HEK293 (cell line): ENCODE measurements at regions not wholly inside any gene's neighbourhood (a gene's known extent, or its start where the extent isn't known, plus 50 kb on each side); places are given as distances from the start of the nearest gene placed in this dataset.

ENCODE experiments used
- CTCF ChIA-PET: fragments of 350-600 bp; formaldehyde crosslinking; extraction: SDS; loops from one replicate; lab custom pipeline; 2021; ENCODE audit warnings: antibody characterized with exemption; lab: Yijun Ruan, JAX
- POLR2A ChIA-PET: fragments of 300-600 bp; formaldehyde crosslinking; extraction: SDS; loops from one replicate; lab custom pipeline; 2020; ENCODE audit warnings: antibody characterized with exemption, inconsistent platforms; lab: Yijun Ruan, JAX
- H3K27ac ChIP-seq: fragments of 200-500 bp; sonication (Bioruptor generic); 2 replicates; pipeline ENCODE4 v1.5.1; 2014; ENCODE audit warnings: low read depth, low read length, control low read depth, inconsistent platforms; ENCODE audit errors: extremely low read depth
- H3K36me3 ChIP-seq, 2 experiments: fragments of 200-500 bp in 1 of 2; sonication (Bioruptor generic) in 1 of 2; 1 replicate in 1 of 2; 2 replicates in 1 of 2; pipeline ENCODE4 v1.5.1; 2014 to 2017; ENCODE audit warnings: inconsistent platforms in 2 of 2, low read length in 2 of 2; ENCODE audit not compliant: control insufficient read depth in 2 of 2, insufficient read depth in 1 of 2
- H3K4me1 ChIP-seq: fragments of 200-500 bp; sonication (Bioruptor generic); 2 replicates; pipeline ENCODE4 v1.5.1; 2014; ENCODE audit warnings: mild to moderate bottlenecking, low read length, inconsistent platforms; ENCODE audit not compliant: control insufficient read depth, insufficient read depth
- H3K4me3 ChIP-seq: 2 replicates; pipeline ENCODE4 v1.5.1; 2011; ENCODE audit warnings: low read depth, mild to moderate bottlenecking, control low read depth, low read length, moderate library complexity
- H3K9me3 ChIP-seq: fragments of 200-500 bp; sonication (Bioruptor generic); 2 replicates; pipeline ENCODE4 v1.5.1; 2014; ENCODE audit warnings: low read depth, low read length, inconsistent platforms; ENCODE audit not compliant: control insufficient read depth, insufficient read depth
- CTCF ChIP-seq: fragments of 450-650 bp; formaldehyde crosslinking; IDR thresholded peaks from 2 replicates; pipeline ENCODE4 v1.5.1; 2016; ENCODE audit warnings: missing biosample characterization, missing genetic modification characterization
- GLI2 ChIP-seq: fragments of 450-650 bp; formaldehyde crosslinking; IDR thresholded peaks from 2 replicates; pipeline ENCODE4; 2017; ENCODE audit warnings: missing biosample characterization, missing genetic modification characterization, low read depth, borderline replicate concordance
- IKZF3 ChIP-seq: fragments of 450-650 bp; IDR thresholded peaks from 2 replicates; pipeline ENCODE4 v1.5.0; 2018; ENCODE audit warnings: missing biosample characterization, mild to moderate bottlenecking, missing genetic modification characterization, moderate library complexity
- KLF1 ChIP-seq: fragments of 450-650 bp; formaldehyde crosslinking; IDR thresholded peaks from 2 replicates; pipeline ENCODE4 v1.5.1; 2016; ENCODE audit warnings: missing biosample characterization, missing genetic modification characterization
- MZF1 ChIP-seq: fragments of 450-650 bp; formaldehyde crosslinking; IDR thresholded peaks from 2 replicates; pipeline ENCODE4 v1.5.1; 2017; ENCODE audit warnings: missing biosample characterization, missing genetic modification characterization, borderline replicate concordance
- PRDM1 ChIP-seq: fragments of 450-650 bp; formaldehyde crosslinking; IDR thresholded peaks from 2 replicates; pipeline ENCODE4; 2016; ENCODE audit warnings: missing biosample characterization, missing genetic modification characterization
- RBAK ChIP-seq: fragments of 450-650 bp; formaldehyde crosslinking; IDR thresholded peaks from 2 replicates; pipeline ENCODE4 v1.5.1; 2016; ENCODE audit warnings: missing biosample characterization, missing genetic modification characterization
- SP3 ChIP-seq: fragments of 450-650 bp; formaldehyde crosslinking; IDR thresholded peaks from 2 replicates; pipeline ENCODE4 v1.5.1; 2016; ENCODE audit warnings: missing biosample characterization, missing genetic modification characterization
- ZBTB20 ChIP-seq: fragments of 450-650 bp; formaldehyde crosslinking; IDR thresholded peaks from 2 replicates; pipeline ENCODE4 v1.5.1; 2016; ENCODE audit warnings: missing biosample characterization, missing genetic modification characterization
- ZNF133 ChIP-seq: fragments of 450-650 bp; formaldehyde crosslinking; IDR thresholded peaks from 2 replicates; pipeline ENCODE4 v1.5.1; 2016; ENCODE audit warnings: missing biosample characterization, missing genetic modification characterization
- ZNF146 ChIP-seq: fragments of 450-650 bp; formaldehyde crosslinking; IDR thresholded peaks from 2 replicates; pipeline ENCODE4 v1.5.1; 2016; ENCODE audit warnings: missing biosample characterization, missing genetic modification characterization
- ZNF2 ChIP-seq: fragments of 450-650 bp; formaldehyde crosslinking; IDR thresholded peaks from 2 replicates; pipeline ENCODE4 v1.5.1; 2016; ENCODE audit warnings: missing biosample characterization, missing genetic modification characterization
- ZNF350 ChIP-seq: fragments of 450-650 bp; formaldehyde crosslinking; IDR thresholded peaks from 2 replicates; pipeline ENCODE4 v1.5.0; 2017; ENCODE audit warnings: missing biosample characterization, mild to moderate bottlenecking, missing genetic modification characterization
- ZNF426 ChIP-seq: fragments of 450-650 bp; formaldehyde crosslinking; IDR thresholded peaks from 2 replicates; pipeline ENCODE4 v1.5.1; 2017; ENCODE audit warnings: missing biosample characterization, missing genetic modification characterization, mild to moderate bottlenecking, inconsistent platforms, moderate library complexity
- ZNF521 ChIP-seq: fragments of 450-650 bp; formaldehyde crosslinking; IDR thresholded peaks from 2 replicates; pipeline ENCODE4 v1.5.1; 2017; ENCODE audit warnings: missing biosample characterization, mild to moderate bottlenecking, missing genetic modification characterization
- ZNF707 ChIP-seq: fragments of 450-650 bp; formaldehyde crosslinking; IDR thresholded peaks from 2 replicates; pipeline ENCODE4 v1.5.1; 2016; ENCODE audit warnings: missing biosample characterization, missing genetic modification characterization
- ZNF830 ChIP-seq: fragments of 450-650 bp; IDR thresholded peaks from 2 replicates; pipeline ENCODE4 v1.5.0; 2018; ENCODE audit warnings: missing biosample characterization, missing genetic modification characterization, low read depth, mild to moderate bottlenecking, moderate library complexity
- TF ChIP-seq, protein P1 (sequence below): fragments of 450-650 bp; formaldehyde crosslinking; IDR thresholded peaks from 2 replicates; pipeline ENCODE4 v1.5.1; 2017; ENCODE audit warnings: missing biosample characterization, missing genetic modification characterization
- TF ChIP-seq, protein P2 (sequence below): fragments of 450-650 bp; formaldehyde crosslinking; IDR thresholded peaks from 2 replicates; pipeline ENCODE4 v1.5.1; 2016; ENCODE audit warnings: missing biosample characterization, missing genetic modification characterization, low read depth
- TF ChIP-seq, protein P3 (sequence below): fragments of 450-650 bp; formaldehyde crosslinking; IDR thresholded peaks from 2 replicates; pipeline ENCODE4 v1.5.1; 2017; ENCODE audit warnings: missing biosample characterization, missing genetic modification characterization
- TF ChIP-seq, protein P4 (sequence below): fragments of 450-650 bp; formaldehyde crosslinking; IDR thresholded peaks from 2 replicates; pipeline ENCODE4 v1.5.1; 2016; ENCODE audit warnings: missing biosample characterization, missing genetic modification characterization
- TF ChIP-seq, protein P5 (sequence below): fragments of 450-650 bp; formaldehyde crosslinking; IDR thresholded peaks from 2 replicates; pipeline ENCODE4 v1.5.1; 2017; ENCODE audit warnings: missing biosample characterization, missing genetic modification characterization

DNA sequence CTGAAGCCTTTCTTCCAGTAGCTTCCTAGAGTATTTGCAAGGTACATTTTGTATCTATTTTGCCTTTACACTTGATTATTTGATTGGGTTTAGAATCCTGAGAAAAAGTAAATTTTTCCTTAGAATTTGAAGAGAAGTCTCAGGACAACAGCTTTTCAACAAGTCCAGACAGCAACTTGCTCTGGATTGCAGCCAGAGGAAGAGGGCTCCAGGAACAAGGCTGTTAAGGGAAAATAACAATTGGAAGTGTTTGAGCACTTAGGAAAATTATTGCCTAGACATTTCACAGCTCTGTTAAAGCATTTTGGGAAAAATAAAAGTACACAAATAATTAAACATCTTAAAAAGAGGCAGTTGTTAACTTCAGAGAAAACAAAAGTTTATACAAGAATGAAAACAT lies 58.3 kb upstream of the RAPGEF4 start:
- ChIA-PET CTCF (interaction anchor here (0.6 to 1.2 kb wide), 4 partner anchors 30 to 94 kb away, joined by 3 to 4 read pairs (median 3); no protein-coding TSS in a partner anchor), POLR2A (no interaction called here)
- Histone ChIP-seq H3K4me3 (no peak overlapping the region), H3K4me1 (peaks cover 10% of the 10 kb centered on the region), H3K9me3 (no peaks in the 10 kb centered on the region), H3K36me3 (no peaks in the 10 kb centered on the region), H3K27ac (no peak overlapping the region)
- TF ChIP-seq SP3, result no peak
- TF ChIP-seq RBAK (tag by site-specific recombination), result no peak
- no peak for TF ChIP-seq KLF1 (tag by site-specific recombination)
- TF ChIP-seq PRDM1 (tag by site-specific recombination), result no peak
- TF ChIP-seq ZBTB20 (tag by site-specific recombination), result peak; percentile 65
- TF ChIP-seq, protein P1, sequence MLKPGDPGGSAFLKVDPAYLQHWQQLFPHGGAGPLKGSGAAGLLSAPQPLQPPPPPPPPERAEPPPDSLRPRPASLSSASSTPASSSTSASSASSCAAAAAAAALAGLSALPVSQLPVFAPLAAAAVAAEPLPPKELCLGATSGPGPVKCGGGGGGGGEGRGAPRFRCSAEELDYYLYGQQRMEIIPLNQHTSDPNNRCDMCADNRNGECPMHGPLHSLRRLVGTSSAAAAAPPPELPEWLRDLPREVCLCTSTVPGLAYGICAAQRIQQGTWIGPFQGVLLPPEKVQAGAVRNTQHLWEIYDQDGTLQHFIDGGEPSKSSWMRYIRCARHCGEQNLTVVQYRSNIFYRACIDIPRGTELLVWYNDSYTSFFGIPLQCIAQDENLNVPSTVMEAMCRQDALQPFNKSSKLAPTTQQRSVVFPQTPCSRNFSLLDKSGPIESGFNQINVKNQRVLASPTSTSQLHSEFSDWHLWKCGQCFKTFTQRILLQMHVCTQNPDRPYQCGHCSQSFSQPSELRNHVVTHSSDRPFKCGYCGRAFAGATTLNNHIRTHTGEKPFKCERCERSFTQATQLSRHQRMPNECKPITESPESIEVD, result peak; percentile 34; the same call in 1 of the 2 replicates
- TF ChIP-seq ZNF521 (tag by site-specific recombination), result no peak
- no peak for TF ChIP-seq ZNF426 (tag by site-specific recombination)

GRCh38 chr2:172680436-172681068 lies 55.1 kb upstream of the RAPGEF4 start:
- TF ChIP-seq ZNF146 (no peak), ZNF133 (tag by site-specific recombination) (no peak), GLI2 (tag by site-specific recombination) (no peak), ZNF2 (tag by site-specific recombination) (no peak)
- TF ChIP-seq, protein P2, sequence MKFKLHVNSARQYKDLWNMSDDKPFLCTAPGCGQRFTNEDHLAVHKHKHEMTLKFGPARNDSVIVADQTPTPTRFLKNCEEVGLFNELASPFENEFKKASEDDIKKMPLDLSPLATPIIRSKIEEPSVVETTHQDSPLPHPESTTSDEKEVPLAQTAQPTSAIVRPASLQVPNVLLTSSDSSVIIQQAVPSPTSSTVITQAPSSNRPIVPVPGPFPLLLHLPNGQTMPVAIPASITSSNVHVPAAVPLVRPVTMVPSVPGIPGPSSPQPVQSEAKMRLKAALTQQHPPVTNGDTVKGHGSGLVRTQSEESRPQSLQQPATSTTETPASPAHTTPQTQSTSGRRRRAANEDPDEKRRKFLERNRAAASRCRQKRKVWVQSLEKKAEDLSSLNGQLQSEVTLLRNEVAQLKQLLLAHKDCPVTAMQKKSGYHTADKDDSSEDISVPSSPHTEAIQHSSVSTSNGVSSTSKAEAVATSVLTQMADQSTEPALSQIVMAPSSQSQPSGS (tag by site-specific recombination), result no peak
- TF ChIP-seq, protein P3, sequence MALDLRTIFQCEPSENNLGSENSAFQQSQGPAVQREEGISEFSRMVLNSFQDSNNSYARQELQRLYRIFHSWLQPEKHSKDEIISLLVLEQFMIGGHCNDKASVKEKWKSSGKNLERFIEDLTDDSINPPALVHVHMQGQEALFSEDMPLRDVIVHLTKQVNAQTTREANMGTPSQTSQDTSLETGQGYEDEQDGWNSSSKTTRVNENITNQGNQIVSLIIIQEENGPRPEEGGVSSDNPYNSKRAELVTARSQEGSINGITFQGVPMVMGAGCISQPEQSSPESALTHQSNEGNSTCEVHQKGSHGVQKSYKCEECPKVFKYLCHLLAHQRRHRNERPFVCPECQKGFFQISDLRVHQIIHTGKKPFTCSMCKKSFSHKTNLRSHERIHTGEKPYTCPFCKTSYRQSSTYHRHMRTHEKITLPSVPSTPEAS (tag by site-specific recombination), result no peak
- TF ChIP-seq, protein P4, sequence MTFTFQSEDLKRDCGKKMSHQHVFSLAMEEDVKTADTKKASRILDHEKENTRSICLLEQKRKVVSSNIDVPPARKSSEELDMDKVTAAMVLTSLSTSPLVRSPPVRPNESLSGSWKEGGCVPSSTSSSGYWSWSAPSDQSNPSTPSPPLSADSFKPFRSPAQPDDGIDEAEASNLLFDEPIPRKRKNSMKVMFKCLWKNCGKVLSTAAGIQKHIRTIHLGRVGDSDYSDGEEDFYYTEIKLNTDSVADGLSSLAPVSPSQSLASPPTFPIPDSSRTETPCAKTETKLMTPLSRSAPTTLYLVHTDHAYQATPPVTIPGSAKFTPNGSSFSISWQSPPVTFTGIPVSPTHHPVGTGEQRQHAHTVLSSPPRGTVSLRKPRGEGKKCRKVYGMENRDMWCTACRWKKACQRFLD, result no peak
- Histone ChIP-seq H3K27ac (no peak overlapping the region), H3K9me3 (no peaks in the 10 kb centered on the region), H3K36me3 (no peaks in the 10 kb centered on the region), H3K4me1 (no peaks in the 10 kb centered on the region), H3K4me3 (no peak overlapping the region)
- ChIA-PET POLR2A (no interaction called here), CTCF (interaction anchor here (0.6 to 0.7 kb wide), 2 partner anchors 397 to 508 kb away, joined by 3 to 5 read pairs; no protein-coding TSS in a partner anchor)

DNA sequence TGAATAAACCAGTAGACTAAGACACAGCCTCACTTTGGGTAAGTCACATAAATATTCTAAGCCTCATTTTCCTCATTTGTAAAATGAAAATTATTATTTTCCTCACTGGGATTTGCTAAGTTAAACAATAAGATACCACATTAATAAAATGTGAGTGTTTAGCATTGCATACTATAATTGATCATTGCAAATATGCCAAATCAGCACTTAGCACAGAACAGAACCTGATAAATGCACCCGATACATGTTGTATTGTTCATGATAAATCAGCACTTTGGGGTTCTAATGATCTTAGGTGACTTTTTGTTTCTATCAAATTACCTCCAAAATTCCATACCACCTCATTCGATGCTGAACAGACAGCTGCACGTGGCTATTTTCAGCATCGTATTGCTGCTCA lies 50.2 kb upstream of the RAPGEF4 start:
- no peaks in the 10 kb centered on the region for H3K36me3 ChIP-seq
- H3K9me3 ChIP-seq, result no peaks in the 10 kb centered on the region
- ChIA-PET POLR2A (no interaction called here), CTCF (interaction anchor here (0.6 kb wide), 1 partner anchor 513 kb away, joined by 3 read pairs; no protein-coding TSS in a partner anchor)
- no peak overlapping the region for H3K4me3 ChIP-seq
- H3K27ac ChIP-seq, result no peak overlapping the region
- no peaks in the 10 kb centered on the region for H3K4me1 ChIP-seq
- no peak for TF ChIP-seq ZNF350 (tag by site-specific recombination)
- TF ChIP-seq IKZF3 (tag by site-specific recombination), result no peak
- TF ChIP-seq, protein P5, sequence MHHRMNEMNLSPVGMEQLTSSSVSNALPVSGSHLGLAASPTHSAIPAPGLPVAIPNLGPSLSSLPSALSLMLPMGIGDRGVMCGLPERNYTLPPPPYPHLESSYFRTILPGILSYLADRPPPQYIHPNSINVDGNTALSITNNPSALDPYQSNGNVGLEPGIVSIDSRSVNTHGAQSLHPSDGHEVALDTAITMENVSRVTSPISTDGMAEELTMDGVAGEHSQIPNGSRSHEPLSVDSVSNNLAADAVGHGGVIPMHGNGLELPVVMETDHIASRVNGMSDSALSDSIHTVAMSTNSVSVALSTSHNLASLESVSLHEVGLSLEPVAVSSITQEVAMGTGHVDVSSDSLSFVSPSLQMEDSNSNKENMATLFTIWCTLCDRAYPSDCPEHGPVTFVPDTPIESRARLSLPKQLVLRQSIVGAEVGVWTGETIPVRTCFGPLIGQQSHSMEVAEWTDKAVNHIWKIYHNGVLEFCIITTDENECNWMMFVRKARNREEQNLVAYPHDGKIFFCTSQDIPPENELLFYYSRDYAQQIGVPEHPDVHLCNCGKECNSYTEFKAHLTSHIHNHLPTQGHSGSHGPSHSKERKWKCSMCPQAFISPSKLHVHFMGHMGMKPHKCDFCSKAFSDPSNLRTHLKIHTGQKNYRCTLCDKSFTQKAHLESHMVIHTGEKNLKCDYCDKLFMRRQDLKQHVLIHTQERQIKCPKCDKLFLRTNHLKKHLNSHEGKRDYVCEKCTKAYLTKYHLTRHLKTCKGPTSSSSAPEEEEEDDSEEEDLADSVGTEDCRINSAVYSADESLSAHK (tag by site-specific recombination), result no peak
- TF ChIP-seq CTCF (tag by site-specific recombination), result no peak
- no peak for TF ChIP-seq MZF1
- TF ChIP-seq ZNF707 (tag by site-specific recombination), result no peak
- TF ChIP-seq ZNF830 (tag by site-specific recombination), result no peak
